ENCODE measurements at regions not wholly inside any gene's neighbourhood (a gene's known extent, or its start where the extent isn't known, plus 50 kb on each side); places are given as distances from the start of the nearest gene placed in this dataset.
A peak's percentile ranks its signal among the peaks of the same experiment; 100 is the strongest.

GRCh38 chr6:168208402-168208801, 111.2 kb downstream of the DACT2 start:
- peaks cover 0 to 9% (median 0%) of the 10 kb centered on the region in 9 donors for H3K27me3 ChIP-seq
- DNase-seq (peak in 1 of 5 donors; percentile 30), ATAC-seq (no peak)
- H3K9me3 ChIP-seq: peaks cover 0 to 9% (median 0%) of the 10 kb centered on the region in 12 donors
- H3K4me1 ChIP-seq: no peaks in the 10 kb centered on the region
- no peak overlapping the region for H3K4me3 ChIP-seq
- H3K36me3 ChIP-seq: no peaks in the 10 kb centered on the region
- TF ChIP-seq POLR2A (IDR thresholded peaks at IDR 0.05): no peak
- TF ChIP-seq CTCF (IDR thresholded peaks at IDR 0.05): no peak
- intact Hi-C loops (cut with DNase I): no loop called here
- WGBS, 4 donors: 85 to 91% (median 87%) methylated on average over 8 of the region's 8 CpGs
- no peak overlapping the region for H3K27ac ChIP-seq

GRCh38 chr6:168207421-168208175, 112.0 kb downstream of the DACT2 start:
- no peaks in the 10 kb centered on the region for H3K36me3 ChIP-seq
- DNase-seq (peak in 1 of 5 donors; percentile 24), ATAC-seq (no peak)
- no peak overlapping the region for H3K4me3 ChIP-seq
- no peaks in the 10 kb centered on the region for H3K4me1 ChIP-seq
- WGBS, 4 donors: 76 to 92% (median 86%) methylated on average over 22 of the region's 22 CpGs
- H3K9me3 ChIP-seq: peaks cover 0 to 9% (median 0%) of the 10 kb centered on the region in 12 donors
- TF ChIP-seq POLR2A (IDR thresholded peaks at IDR 0.05): no peak
- no peak for TF ChIP-seq CTCF (IDR thresholded peaks at IDR 0.05)
- intact Hi-C loops (cut with DNase I): no loop called here
- no peak overlapping the region for H3K27ac ChIP-seq
- peaks cover 0 to 9% (median 0%) of the 10 kb centered on the region in 9 donors for H3K27me3 ChIP-seq

- TF ChIP-seq POLR2A (IDR thresholded peaks at IDR 0.05) (no peak), CTCF (IDR thresholded peaks at IDR 0.05) (no peak)
- WGBS, 4 donors: 91 to 93% (median 92%) methylated on average over 16 of the region's 16 CpGs
- ATAC-seq: no peak
- H3K4me1 ChIP-seq: no peaks in the 10 kb centered on the region
- DNase-seq: peak in 1 of 5 donors; percentile 19
- H3K4me3 ChIP-seq: no peak overlapping the region
- intact Hi-C loops (cut with DNase I): no loop called here
- peaks cover 0 to 9% (median 0%) of the 10 kb centered on the region in 12 donors for H3K9me3 ChIP-seq
- H3K36me3 ChIP-seq: no peaks in the 10 kb centered on the region
- H3K27ac ChIP-seq: no peak overlapping the region
- H3K27me3 ChIP-seq: peaks cover 0 to 9% (median 0%) of the 10 kb centered on the region in 9 donors
Observed at GRCh38 chr6:168206661-168207274, 112.8 kb downstream of the DACT2 start.

DNA sequence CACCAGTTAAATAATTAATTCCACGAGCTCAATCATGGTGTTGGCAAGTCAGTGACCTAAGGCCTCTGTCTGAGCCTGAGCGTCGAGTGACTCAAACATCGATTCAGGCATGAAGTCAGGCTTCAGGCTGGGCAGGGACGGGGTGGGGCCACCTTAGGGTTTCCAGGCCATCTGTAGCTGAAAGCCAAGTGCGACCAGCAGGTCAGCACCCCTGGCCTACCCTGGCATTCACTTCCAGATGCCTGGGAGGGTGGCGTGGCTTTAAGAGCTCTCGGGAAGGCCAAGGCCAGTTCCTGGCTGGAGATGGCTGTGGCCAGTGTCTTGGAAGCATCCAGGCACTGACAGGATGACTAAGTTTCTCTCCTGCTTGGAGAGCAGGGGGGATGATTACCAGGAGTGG, 113.4 kb downstream of the DACT2 start:
- DNase-seq (peak in 2 of 5 donors; percentile 22 to 31), ATAC-seq (peak in 1 of 4 donors; percentile 28)
- H3K4me3 ChIP-seq: no peak overlapping the region
- H3K27ac ChIP-seq: no peak overlapping the region
- H3K27me3 ChIP-seq: peaks cover 0 to 7% (median 0%) of the 10 kb centered on the region in 9 donors
- H3K9me3 ChIP-seq: peaks cover 0 to 9% (median 0%) of the 10 kb centered on the region in 12 donors
- H3K36me3 ChIP-seq: no peaks in the 10 kb centered on the region
- 82 to 90% (median 87%) methylated on average over 8 of the region's 8 CpGs for WGBS, 4 donors
- intact Hi-C loops (cut with DNase I): no loop called here
- no peak for TF ChIP-seq POLR2A (IDR thresholded peaks at IDR 0.05)
- no peak for TF ChIP-seq CTCF (IDR thresholded peaks at IDR 0.05)
- no peaks in the 10 kb centered on the region for H3K4me1 ChIP-seq

Measured in heart left ventricle (tissue), 16 donors.